Frontal cortex (tissue), 3 donors: ENCODE measurements at regions not wholly inside any gene's neighbourhood (a gene's known extent, or its start where the extent isn't known, plus 50 kb on each side); places are given as distances from the start of the nearest gene placed in this dataset.

Source experiments
- DNase-seq, 2 donors: peaks; one replicate each; pipeline ENCODE4 v3.0.0; 2012; ENCODE audit warnings: low spot score in 2 of 2
- FAIRE-seq: peaks from 2 replicates; lab custom pipeline; 2012; peaks lifted over from hg19 to GRCh38; lab: Jason Lieb, UNC
- donor health status: control.
- donor health status: control.
- donor health status: control.

DNA sequence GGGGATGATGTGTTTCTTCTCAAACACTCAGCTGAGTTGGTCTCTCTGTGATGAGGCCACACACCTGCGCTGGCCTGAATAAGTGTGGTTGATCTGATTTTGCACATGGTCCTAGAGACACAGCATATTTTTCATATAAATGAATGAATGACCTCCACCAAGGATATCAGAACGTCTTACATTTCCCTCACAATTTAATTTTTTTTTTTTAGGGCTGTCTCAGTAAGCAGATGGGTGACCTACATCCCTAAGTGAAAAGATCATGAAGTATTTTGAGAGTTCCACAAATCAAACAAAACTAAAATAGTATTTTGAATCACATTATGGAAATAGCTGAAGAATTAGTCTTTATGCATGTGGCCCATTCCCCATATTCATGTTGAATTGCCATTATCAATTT is 333.7 kb upstream of the TMTC1 start:
- DNase-seq = no peak
- FAIRE-seq = no peak

DNA sequence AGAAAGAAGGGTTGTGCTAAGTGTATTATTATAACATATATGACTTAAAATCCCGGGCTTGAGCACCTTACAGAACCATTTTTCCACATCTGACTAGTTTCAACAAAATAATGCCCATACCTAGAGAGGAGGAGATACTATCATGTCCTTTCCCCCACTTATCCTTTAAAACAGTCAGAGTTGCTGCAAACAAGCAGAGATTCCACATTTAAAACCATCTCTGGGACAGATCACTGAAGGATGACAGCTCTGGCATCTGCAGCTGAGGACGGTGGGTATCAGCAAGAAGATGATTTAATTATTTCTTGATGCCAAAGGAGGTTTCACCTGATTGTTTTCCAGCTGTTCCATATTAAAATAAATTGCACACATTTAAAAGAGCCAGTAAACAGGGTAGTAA is 328.0 kb upstream of the TMTC1 start:
- no peak for FAIRE-seq
- DNase-seq = no peak

DNA sequence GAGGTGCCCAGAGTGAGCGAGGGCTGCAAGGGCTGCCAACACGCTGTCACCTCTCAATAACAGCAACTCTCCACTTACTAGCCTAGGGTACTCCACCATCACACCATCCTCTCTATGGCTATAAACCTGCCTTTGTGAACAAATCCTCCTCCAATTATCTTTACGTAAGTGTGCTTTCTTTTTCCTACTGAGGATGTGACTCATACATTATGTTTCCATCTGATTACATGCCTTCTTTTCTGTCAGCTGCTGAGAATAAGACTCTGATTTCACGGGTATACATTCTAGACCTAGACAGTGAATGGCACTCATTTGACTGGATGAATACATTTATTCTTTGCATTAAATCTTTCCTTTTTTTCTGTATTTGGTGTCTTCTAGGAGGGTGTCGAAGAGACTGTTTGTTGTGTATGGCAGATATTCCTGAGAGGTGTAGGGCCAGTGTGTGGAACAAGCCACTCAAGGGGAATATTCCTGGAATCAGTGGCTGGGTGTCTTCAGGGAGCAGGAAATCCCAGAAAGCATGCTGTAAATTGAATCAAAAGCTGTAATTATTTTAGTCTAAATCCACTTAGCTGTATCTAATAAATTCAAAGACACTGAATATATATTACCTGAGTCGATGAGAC is 327.3 kb upstream of the TMTC1 start:
- DNase-seq (peak in 1 of 2 donors; percentile 12), FAIRE-seq (no peak)

DNA sequence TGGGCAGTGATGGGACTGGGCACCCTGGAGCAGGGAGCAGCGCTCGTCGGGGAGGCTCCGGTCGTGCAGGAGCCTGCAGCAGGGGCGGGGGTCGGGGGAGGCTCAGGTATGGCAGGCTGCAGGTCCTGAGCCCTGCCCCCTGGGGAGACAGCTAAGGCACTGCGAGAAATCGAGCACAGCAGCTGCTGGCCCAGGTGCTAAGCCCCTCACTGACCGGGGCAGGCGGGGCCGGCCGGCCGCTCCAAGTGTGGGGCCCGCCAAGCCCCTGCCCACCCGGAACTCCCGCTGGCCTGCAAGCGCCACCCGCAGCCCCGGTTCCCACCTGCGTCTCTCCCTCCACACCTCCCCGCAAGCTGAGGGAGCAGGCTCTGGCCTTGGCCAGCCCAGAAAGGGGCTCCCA is 326.8 kb upstream of the TMTC1 start:
- FAIRE-seq (no peak), DNase-seq (no peak)

DNA sequence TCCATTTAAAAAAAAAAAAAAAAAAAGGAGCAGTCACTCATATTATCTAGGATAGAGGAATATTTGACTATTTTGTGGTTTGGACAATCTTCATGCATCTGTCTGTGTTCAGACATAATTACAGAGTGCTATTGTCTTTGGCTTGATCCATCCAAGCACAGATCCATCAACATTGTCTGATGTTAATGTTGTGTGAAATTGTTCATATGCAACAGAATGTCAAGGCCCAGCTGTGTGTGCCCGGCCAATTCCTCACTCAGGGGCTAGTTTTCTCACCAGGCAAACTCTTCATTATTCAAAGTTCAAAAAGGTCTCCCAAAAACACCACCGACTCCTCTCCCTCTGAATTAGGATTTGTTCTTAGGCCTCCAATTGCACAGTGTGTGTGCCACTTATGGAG is 324.9 kb upstream of the TMTC1 start:
- DNase-seq (no peak), FAIRE-seq (no peak)

DNA sequence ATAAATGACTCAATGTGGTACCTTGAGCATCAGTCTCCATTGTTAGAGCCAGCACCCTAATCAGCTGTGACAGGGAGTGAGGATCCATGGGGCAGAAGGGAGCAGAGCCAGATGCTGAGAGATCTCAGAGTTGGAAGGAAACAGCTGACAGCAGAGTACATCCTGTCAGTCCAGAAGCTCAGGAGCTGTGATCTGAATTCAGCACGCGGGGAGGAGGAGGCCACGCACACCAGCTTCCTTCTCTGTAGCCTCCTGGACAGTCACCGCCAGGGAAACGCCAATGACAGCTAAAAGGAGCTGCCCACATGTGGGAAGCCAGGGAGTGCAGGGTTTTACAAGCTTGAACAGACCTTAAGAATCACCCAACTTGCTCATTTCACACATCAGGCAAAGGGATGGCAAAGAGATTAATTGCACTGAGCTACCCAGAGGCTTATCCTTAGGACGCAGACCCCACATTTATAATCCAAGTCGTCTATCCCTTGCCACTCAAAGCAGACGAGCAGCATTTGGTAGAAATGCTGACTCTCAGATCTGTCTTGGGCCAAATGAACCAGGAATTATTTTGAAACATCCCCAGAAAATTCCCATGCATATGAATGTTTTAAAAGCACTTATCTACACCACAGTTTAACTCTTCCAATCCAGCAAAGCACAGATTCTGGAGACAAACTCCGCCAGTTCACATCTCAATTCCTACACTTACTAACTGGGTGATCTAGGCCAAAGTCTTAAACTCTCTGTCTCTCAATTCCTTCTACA is 322.6 kb upstream of the TMTC1 start:
- no peak for FAIRE-seq
- no peak for DNase-seq

DNA sequence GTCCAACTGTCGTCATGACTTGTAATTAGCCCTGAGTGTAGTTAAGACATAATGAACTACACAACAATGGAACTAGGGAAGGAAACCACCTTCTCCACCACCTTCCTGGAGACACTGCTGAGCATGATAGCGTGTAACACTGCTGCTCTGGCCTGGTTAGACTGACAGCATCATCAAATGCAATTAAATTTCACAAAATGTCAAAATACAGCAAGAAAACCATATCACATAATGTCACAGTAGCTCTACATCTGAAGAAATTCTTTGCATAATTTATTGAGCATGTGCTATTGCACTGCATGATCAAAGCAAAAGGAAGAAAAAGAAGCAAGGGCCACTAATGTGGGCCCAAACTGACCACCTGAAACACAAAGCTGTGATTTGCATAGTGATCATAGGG is 321.8 kb upstream of the TMTC1 start:
- no peak for FAIRE-seq

DNA sequence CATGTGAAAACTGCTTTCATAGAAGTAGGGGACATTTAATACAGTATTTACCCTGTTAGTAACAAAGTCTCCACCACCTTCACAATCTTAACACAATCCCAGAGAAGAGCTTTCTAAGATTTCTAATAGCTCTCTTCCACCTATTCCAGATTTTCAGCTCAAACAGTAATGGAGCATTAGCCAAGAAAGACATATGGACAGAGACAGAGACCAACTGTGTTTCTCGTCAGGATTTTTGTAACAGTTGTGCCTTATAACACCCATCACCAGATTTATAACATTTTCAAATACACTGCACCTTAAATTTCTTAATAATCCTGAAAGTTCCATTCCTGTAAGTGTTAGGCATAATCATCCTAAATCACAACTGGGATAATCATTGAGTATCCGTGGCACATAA is 321.2 kb upstream of the TMTC1 start:
- DNase-seq (no peak), FAIRE-seq (no peak)

More for the DNA sequence above, 321.8 kb upstream of the TMTC1 start:
- DNase-seq = no peak

DNA sequence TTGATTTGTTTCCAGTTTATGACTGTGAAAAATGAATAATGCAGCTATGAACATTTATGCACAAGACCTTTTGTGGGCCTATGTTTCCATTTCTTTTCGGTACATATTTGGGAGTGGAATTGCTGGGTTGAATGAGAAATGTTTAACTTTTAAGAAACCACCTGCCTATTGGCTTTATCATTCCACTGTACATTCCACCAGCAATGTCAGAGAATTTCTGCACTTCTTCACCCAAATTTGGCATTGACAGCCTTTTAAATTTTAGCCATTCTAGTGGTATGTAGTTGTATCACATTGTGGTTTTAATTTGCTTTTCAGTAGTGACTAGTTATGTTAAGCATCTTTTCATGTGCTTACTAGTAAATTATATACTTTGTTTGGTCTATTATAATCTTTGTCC is 317.0 kb upstream of the TMTC1 start:
- no peak for FAIRE-seq
- no peak for DNase-seq

DNA sequence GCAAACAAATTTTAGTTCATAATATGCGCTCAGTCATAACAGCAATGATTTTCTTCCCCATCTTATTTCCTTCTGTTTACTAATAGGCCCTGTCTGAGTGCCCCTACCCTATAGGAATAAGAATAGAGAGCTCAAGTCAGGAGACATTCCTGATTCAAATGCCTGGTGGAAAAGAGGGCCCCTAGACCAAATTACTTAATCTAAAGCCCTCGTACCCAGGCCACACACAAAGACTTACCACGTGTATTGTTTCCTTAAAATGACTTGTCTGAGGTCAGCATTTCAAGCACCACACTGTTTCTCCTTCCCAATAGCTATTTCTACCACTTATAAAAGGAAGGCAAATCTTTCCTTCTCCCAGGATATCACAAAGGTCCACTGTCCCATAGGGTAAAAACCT is 314.9 kb upstream of the TMTC1 start:
- DNase-seq (no peak), FAIRE-seq (no peak)

DNA sequence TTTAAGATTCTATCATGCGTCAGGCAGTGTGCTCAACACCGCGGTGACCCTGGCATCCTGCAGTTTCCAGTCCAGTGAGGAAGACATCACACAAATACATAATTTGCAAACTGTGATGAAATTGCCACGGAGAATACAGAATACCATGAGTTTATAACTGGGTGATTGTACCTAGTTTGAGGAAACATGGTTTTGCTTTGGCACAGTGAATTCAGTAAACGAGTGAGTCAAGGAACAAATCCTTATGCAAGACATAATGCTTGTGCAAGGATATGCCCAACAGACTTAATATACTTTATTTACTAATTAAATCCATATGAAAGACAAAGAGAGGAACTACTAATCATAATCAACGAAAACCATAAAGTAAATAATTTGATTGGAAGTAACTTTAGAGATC is 311.8 kb upstream of the TMTC1 start:
- FAIRE-seq (no peak), DNase-seq (no peak)

DNA sequence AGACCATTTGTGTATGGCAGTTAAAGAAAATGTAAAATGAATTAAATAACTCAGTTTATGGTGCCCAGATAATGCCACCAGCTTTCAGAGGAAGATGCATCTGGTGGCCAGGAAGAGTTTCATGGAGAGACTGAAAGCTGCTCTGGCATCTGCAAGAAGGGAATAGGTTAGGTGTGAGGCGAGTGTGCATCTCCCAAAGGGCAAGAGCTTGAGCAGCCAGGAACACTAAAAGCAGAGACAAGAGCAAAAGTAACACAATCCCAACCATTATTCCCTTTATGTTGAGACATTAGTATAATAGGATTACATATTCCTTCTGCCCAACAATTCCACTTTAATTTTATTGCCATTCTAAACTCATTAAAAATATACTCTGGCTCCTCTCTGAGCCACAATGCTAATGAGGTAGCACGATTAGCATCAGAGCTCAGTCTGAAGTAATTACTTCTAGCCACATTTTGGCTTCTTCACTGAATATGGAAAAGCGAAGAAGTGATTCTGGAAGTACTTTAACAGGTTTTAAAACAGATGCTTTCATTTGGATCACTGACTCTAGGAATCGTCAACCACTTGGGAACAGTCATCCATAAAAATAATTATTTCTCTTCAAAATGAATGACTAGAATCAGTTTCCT is 309.4 kb upstream of the TMTC1 start:
- no peak for DNase-seq
- FAIRE-seq = no peak

DNA sequence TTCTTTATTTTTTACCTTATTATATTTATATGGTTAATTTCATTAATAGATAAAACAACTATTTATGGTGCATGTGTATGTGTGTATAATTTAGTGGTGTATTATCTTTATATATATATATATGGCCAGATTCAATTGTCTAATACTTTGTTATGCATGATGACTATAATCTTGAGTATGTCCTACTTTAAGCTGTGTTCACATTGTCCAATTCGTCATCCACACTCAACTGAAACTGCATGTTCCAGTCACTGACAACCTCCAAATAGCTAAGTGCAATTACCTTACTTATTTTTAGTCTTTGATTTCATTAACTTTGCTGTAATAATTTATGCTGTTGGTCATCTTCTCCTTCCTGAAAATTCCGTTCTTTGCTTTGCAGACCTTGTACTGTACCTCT is 306.5 kb upstream of the TMTC1 start:
- DNase-seq (no peak), FAIRE-seq (no peak)

DNA sequence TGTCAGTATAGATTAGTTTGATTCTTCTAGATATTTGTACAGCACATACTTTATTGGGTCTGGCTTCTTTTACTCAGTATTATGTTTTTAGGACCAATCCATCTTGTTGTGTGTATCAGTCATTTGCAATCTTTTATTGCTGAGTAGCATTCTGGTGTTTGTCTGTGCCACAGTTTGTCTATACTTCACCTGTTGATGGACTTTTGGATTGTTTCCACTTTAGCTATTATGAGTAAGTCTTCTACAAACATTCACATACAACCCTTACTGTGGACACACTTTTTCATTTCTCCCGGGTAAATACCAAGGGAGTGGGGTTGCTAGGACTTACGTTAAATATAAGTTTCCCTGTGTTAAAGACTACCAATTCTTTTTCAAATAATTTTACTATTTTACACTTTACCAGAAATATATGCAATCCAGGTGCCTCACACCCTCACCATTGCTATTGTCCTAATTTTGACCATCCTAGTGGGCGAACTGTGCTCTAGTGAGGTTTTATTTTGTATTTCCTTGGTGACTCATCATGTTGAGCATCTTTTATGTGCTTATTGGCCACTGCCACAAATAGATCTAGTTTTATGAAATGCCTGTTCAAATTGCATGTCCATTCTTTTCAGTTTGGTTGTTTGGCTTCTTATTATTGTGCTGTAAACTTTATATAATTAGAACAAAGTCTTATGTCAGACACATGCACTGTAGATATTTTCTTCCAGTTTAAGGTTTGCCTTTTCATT is 304.7 kb upstream of the TMTC1 start:
- no peak for DNase-seq
- no peak for FAIRE-seq

DNA sequence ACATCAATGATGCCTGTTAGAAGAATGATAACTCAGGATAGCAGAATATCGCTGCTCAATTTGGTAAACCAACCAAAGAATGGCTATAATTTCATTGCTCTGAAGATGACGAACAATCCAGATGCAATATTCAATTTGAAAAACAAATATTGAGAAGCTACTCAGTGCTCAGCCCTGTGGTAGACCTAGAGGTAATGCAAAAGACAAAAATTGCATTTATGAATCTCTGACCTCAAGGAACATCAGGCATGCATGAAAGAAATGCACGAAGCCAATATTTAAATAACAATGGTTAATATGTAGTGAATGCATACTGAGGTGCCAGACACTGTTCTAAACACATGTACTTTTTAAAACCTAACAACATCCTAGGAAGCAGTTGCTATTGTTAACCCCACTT is 298.6 kb upstream of the TMTC1 start:
- FAIRE-seq = no peak
- no peak for DNase-seq

DNA sequence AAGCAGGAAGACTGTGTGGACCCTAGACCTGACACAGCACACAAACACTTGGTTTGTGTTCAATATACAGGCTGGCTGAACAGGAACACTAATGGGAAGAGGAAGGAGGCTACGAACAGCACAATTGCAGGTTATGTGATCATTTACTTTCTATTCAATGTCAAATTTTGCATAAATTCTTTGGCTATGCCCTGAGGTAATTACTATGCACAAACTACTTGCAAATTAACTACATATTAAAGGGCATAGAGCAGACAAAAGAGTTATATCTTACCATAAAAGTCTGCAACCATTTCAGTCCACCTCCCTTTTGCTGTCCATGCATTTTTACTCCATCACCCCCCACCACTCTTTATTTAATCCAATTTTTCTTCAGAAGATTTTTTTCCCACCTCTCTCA is 291.2 kb upstream of the TMTC1 start:
- FAIRE-seq = no peak

DNA sequence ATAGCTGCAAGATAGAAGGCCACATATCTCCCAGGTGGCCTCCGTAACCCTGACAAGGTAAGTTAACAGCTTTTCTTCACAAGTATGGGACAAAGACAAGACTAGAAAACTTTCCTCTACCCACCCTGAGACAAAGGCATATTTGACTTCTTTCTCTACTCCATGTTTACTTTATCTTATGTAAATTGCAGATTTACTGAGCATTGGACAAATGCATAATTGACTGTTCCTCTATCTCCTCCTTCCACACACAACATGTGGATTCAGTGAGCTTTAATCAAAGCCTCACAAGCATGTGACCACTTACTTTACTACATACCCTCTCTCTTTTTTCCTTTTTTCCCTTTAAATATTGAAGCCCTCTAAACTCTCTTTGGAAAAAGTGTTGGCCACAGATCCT is 289.1 kb upstream of the TMTC1 start:
- no peak for FAIRE-seq
- no peak for DNase-seq

More for the DNA sequence above, 291.2 kb upstream of the TMTC1 start:
- no peak for DNase-seq

DNA sequence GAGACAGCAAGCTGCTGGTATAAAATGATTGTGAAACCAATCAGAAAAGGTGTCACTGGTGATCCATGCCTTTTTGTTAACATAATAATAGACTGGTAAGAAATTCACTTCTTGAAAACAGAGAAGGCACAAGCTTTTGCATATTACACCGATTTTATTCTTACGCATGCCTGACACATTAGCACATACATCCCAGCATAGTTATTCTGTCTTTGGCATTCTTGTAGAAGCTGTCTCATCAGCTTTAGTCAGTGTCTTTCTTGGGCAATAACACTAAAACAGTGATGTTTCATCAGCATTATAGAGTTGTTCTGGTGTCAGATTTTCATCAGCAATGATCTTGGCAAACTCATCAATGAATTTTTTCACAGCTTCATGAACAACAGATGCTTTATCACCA is 283.4 kb upstream of the TMTC1 start:
- DNase-seq = no peak
- FAIRE-seq = no peak

DNA sequence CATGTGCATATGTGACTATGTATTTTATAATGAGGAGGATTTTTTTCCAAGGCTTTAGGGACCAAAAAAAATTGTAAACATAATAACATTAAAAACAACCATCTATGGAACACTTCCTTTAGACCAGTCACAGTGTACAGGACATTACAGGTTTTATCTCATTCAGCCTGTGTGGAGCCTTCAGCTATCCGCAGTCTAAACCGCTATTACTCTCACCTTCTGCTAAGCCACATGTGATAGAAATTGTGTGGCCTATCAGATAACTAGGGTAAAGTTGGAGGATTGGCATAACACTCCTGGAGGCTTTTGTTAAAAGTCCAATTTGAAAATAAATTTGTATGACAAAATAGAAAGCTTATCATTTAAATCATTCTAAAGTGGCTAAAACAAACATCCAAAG is 281.2 kb upstream of the TMTC1 start:
- no peak for FAIRE-seq

DNA sequence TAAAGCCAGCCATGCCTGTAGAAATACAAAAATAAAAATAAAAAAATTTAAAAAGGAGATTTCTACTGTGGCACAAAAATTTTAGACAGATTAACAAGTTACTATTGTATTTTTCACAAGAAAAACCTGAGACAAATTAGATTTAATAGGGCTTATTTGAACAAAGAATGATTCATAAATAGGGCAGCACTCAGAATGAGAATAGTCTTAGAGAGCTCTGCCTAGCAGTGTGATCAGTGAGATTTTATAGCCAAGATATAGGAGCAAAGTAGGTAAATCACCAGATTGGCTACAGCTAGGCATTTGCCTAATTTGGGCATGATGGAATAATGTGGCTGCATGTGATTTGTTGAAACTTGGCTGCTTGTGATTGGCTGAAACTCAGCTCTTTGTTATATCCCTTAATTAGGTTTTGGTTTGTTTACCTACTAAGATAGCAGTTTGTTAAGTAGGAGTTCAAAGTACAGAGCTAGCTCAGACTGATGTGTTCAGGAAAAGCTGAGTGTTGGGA is 279.7 kb upstream of the TMTC1 start:
- no peak for FAIRE-seq
- DNase-seq = no peak

More for the DNA sequence above, 281.2 kb upstream of the TMTC1 start:
- no peak for DNase-seq

DNA sequence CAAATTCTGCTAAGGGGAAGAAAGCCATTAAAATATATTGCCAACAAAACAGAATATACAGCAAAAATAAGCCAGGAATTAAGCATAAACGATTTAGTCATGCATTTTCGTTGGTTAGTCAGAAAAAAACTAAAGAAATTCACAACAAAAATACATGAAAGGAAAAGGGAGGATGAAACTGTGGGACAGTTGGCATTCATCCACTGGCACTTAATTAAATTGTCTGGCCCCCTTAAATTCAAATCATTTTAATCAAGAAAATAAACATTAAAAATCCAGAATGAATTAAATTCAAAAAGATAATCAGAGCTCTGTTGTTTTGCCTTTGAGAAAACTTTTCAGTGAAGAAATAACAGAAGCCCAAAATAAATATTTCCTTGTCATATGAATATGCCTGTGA is 264.6 kb upstream of the TMTC1 start:
- FAIRE-seq (no peak), DNase-seq (no peak)
